ENCODE measurements at regions not wholly inside any gene's neighbourhood (a gene's known extent, or its start where the extent isn't known, plus 50 kb on each side); places are given as distances from the start of the nearest gene placed in this dataset.

- Histone ChIP-seq H3K9ac (replicated peaks in 1 of 4; ENCODE audit: extremely low read depth in 1 of 4, low read depth in 3 of 4, low read length in 3 of 4) (no peak overlapping the region), H3K27ac (ENCODE audit: low read depth, low read length) (no peak overlapping the region), H3K14ac (ENCODE audit: insufficient read length) (no peak overlapping the region), H3K4me1 (replicated peaks in 1 of 4; ENCODE audit: control insufficient read depth in 3 of 4, insufficient read depth in 4 of 4, low read length in 3 of 4) (no peaks in the 10 kb centered on the region), H3K23ac (ENCODE audit: insufficient read length) (no peak overlapping the region), H3K4me3 (ENCODE audit: extremely low read depth in 1 of 4, insufficient read depth in 2 of 4, low read depth in 3 of 4, low read length in 4 of 4) (no peak overlapping the region), H2AFZ (ENCODE audit: low read length) (0 out of 2 replicates have a peak overlapping the region, but pooled peaks have one; percentile 32), H3K79me1 (ENCODE audit: low read depth, low read length) (no peaks in the 10 kb centered on the region), H2BK20ac (ENCODE audit: low read length) (no peak overlapping the region), H3K23me2 (ENCODE audit: low read depth, low read length) (no peaks in the 10 kb centered on the region), H4K91ac (replicated peaks; ENCODE audit: insufficient read length, low read length) (no peak overlapping the region), H4K5ac (ENCODE audit: insufficient read length, low read depth, low read length) (no peak overlapping the region), H2BK12ac (ENCODE audit: low read depth, low read length) (no peak overlapping the region), H3K4ac (replicated peaks; ENCODE audit: insufficient read length, low read depth, low read length) (no peak overlapping the region), H3K56ac (replicated peaks; ENCODE audit: insufficient read length, low read depth, low read length) (no peak overlapping the region), H3K9me3 (ENCODE audit: insufficient read depth in 2 of 2, low read depth in 1 of 2, low read length in 1 of 2) (no peaks in the 10 kb centered on the region), H3K18ac (ENCODE audit: extremely low read depth, low read length) (no peak overlapping the region), H3K4me2 (ENCODE audit: insufficient read depth in 1 of 2, low read depth in 2 of 2, low read length in 2 of 2) (no peak overlapping the region), H2BK5ac (ENCODE audit: low read depth, low read length) (no peak overlapping the region), H4K20me1 (replicated peaks in 1 of 2; ENCODE audit: control insufficient read depth in 1 of 2, insufficient read depth in 2 of 2, low read length in 2 of 2) (no peaks in the 10 kb centered on the region), H3K36me3 (ENCODE audit: control insufficient read depth in 2 of 4, insufficient read depth in 4 of 4, low read length in 3 of 4) (no peaks in the 10 kb centered on the region), H2BK15ac (ENCODE audit: low read length) (no peak overlapping the region), H3K27me3 (replicated peaks in 1 of 4; ENCODE audit: control insufficient read depth in 3 of 4, extremely low read depth in 1 of 4, insufficient read depth in 3 of 4, low read length in 3 of 4) (no peaks in the 10 kb centered on the region), H2BK120ac (replicated peaks; ENCODE audit: low read depth, low read length) (no peak overlapping the region), H2AK5ac (ENCODE audit: low read depth, low read length) (no peak overlapping the region), H3K79me2 (ENCODE audit: control insufficient read depth in 1 of 2, insufficient read depth in 2 of 2, low read length in 2 of 2) (no peaks in the 10 kb centered on the region), H4K8ac (ENCODE audit: extremely low read depth, insufficient read depth, low read length) (no peak overlapping the region)
- WGBS, 2 experiments (ENCODE audit: extremely low coverage in 1 of 2, insufficient coverage in 1 of 2, insufficient read length in 1 of 2, insufficient replicate concordance in 2 of 2, low coverage in 1 of 2, low lambda C conversion rate in 2 of 2, missing lambda C conversion rate in 1 of 2) = 95% methylated on average over 2 of the region's 2 CpGs; no CpG with 5 or more reads in 1 of the 2 experiments
- CTCF ChIA-PET (ENCODE audit: partially characterized antibody) = no interaction called here
- TF ChIP-seq CTCF (IDR thresholded peaks at IDR 0.05; ENCODE audit: control extremely low read depth in 1 of 3, insufficient read depth in 1 of 3, low read depth in 1 of 3, low read length in 3 of 3) (no peak), TBP (IDR thresholded peaks at IDR 0.05; ENCODE audit: low read depth, low read length) (no peak), JUN (IDR thresholded peaks at IDR 0.05; ENCODE audit: low read depth, low read length) (no peak), USF2 (IDR thresholded peaks at IDR 0.05; ENCODE audit: low read length) (no peak), POLR2A (IDR thresholded peaks at IDR 0.05; ENCODE audit: control extremely low read depth in 1 of 2, low read depth in 2 of 2, low read length in 2 of 2) (no peak), KDM4A (IDR thresholded peaks at IDR 0.05; ENCODE audit: low read depth, low read length, severe bottlenecking) (no peak), SAP30 (IDR thresholded peaks at IDR 0.05; ENCODE audit: insufficient read depth, insufficient replicate concordance, low read length) (no peak), TAF7 (optimal IDR thresholded peaks at IDR 0.05; ENCODE audit: borderline replicate concordance, low read depth, low read length) (no peak), NRF1 (IDR thresholded peaks at IDR 0.05; ENCODE audit: low read depth, low read length) (no peak)
- DNase-seq (ENCODE audit: low read depth in 1 of 2, low spot score in 2 of 2) (no peak), FAIRE-seq (no peak)
- POLR2A ChIA-PET (ENCODE audit: partially characterized antibody) = no interaction called here
Observed at GRCh38 chr4:71980976-71981375, 50.8 kb upstream of the NPFFR2 start.
